GM21367 (cell line): ENCODE measurements at regions not wholly inside any gene's neighbourhood (a gene's known extent, or its start where the extent isn't known, plus 50 kb on each side); places are given as distances from the start of the nearest gene placed in this dataset.

ENCODE experiments used
- ATAC-seq: cut with Tn5 transposase; IDR thresholded peaks from one replicate; pipeline ENCODE4 v1.9.1; 2021; ENCODE audit not compliant: unreplicated experiment

DNA sequence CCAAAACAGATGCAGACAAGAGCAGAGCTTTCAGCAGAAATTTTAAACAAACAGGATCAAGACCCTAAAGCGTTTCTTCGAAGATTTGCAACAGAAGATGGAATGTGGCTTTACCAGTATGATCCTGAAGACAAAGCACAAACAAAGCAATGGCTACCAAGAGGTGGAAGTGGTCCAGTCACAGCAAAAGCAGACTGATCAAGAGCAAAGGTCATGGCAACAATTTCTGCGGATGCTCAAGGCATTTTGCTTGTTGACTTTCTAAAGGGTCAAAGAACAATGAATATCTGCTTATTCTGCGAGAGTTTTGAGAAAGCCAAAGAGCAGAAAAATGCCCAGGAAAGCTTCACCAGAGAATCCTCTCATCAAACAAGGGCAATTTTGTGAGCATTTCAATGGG, 130.4 kb downstream of the MBL2 start:
- no peak for ATAC-seq

DNA sequence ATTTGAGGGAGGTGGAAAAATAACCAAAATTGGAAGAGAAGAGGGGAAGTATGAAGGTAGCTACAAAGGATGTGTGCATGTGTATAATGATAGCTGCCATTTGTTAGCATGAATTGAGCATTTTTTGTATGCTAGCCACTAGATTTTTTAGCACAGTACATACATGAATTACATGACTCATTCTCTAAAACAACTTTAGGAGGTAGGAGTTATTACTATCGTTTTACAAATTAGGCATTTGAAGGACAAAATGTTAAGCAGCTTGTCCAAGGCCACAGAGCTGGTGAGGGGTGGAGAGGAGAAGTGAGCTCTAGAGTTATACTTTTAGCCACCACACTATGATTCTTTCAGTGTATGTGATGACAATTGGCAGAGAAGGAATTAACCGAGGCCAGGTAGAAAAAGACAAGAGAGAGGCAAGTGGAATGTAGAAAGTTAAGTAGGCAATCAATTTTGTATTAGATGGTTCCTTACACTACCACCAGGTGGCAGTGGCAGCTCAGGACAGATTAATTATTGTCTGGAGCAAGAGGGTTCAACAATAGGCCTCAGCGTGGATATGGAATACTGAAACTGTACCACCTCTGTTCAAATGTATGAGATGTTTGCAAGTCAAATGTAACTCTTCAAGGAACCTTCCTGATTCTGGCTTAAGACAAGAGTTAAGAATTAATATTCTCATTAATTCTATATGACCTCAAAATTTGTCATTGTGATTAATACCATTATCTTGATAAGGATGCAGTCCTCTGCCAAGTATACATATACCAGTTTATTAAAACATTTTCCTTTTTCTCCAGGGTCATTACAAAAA, 128.0 kb downstream of the MBL2 start:
- peak; percentile 65 for ATAC-seq

DNA sequence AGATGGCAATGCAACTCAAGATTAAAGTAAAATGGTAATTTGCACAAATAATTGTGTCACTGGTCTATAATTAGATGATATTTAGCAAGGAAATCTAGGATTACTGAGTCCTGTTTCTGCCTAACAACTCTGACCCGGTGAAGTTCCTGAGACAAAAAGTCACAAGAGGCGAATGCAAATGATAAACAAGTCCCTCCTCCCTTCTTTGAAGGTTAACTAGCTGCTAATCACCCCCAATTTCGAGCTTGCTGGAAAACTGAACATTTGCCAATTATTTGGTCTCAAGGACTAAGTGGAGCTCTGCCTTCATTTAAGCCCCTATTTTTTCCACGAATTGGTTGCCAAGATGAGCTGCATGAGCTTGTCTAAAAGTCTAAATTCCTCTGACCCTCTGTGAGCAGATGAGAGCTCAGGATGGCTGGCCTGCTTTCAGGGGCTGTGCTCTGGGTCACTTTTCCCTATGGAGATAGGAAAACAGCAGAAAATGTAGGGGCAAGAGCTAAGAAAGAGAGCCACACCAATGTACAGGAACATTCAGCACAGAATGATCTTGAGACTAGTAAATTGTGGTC, 127.3 kb downstream of the MBL2 start:
- ATAC-seq: no peak

DNA sequence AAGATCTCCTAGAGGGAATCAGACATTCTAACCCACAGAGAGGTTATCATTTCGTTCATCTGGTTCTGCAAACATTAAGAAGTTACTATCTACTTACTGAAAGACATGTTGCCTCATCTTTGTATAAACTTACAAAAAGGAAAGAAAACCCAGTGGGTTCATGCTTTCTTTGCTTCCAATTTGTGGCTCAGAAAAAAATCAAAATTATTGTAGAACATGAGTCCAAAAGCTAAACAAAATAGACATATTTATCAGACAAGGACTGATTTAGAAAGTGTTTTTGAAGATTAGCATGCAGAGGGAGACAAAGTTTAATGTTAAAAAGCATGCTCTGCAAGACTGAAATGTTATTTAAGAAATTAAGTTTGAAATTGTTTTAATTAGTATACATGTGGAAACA, 123.1 kb downstream of the MBL2 start:
- no peak for ATAC-seq

DNA sequence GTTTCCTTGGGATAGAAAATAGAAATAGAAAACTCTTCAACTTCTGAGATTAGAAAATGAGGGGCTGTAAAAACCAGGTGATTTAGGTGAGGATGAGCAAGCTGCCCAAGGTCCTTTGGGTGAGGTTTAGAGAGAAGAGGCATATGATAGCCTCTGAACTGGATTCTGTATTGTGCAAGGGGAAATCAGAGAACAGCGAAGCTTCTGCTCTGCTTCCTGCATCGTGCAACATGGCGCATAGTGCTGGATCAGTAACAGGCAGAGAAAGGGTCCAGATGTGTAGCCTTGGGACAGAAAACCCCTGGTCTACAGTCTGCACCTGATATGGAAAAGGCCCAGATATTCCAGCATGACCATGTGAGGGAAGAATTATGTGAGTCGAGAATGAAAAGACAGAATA, 121.7 kb downstream of the MBL2 start:
- no peak for ATAC-seq

DNA sequence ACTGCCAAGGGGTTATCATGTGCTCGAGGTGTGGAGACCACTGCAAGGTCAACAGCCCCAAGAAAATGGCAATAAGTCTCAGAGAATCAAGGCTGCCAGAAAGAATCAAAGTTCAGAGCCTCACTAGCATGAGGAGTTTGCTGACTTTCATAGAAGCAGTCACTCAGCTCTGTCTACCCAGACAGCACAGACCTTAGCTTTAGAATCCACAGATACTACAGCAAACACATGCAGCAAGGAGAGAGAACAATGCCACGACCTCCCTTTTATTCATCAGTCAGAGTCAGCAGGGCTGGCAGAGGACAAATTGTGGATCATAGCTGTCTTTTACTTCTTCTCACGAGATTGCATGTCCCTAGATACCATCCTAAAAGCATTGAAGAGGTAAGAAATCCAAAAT, 121.3 kb downstream of the MBL2 start:
- no peak for ATAC-seq

DNA sequence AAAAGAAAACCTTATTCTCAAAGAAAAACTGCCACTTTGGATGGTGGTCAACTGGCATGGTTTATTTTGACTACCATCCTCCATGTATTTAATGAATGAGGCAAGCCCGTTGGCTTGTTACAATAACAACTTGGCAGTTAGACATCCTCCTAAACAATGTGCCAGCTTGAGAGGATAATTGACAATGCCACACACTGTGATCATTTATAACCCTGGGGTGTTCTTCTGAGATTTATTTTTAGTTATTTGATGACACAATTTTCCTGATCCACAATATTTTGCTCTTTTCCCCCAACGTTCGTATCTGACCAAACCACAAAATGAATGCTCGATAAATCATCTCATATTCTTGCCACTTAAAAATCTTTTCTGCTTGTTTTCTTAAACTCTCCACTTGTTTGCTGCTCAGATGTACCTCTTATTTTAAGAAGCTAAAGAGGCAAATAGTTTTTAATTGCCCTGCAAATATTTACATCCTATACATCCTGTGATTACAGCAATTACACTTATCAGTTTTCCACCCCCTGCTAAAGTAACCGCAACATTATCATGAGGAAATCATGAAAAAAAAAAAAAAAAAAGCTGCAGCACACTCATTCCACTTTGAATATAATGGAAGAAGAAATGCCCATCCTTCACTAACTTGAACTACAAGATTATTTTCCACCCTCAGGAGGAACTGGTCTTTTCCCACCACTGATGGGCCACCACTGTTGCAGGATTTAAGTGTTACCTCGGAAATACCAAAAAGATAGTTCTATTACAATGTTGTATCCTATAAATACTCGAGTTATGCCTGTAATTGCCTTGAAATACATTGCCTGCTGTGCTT, 119.9 kb downstream of the MBL2 start:
- ATAC-seq: no peak

DNA sequence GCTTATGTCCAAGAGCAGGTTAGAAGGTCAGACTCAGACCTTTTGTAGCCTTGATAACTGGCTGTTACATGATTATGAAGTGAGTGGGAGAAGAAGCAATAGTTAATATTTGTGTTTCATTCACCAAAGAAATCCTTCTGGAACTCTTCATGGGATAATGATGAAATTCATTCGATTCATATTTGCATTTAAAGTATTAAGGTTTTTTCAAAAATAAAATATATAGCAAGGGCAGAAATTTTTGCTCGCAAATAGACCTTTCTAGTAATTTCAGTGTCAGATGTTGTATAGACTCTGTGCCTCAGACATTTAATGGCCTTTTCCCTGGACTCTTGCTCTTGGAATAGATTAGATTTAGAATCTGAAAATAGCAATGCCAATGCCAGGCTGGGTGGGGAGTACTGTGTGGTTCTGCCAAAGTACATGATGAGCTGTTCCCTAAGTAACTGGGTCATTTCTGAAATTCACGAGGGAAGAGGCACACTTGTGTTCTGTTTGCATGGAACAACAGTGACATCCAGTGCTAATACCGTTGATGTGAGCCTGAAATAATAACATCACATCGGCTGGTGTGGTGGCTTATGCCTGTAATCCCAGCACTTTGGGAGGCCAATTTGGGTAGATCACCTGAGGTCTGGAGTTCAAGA, 119.2 kb downstream of the MBL2 start:
- no peak for ATAC-seq

DNA sequence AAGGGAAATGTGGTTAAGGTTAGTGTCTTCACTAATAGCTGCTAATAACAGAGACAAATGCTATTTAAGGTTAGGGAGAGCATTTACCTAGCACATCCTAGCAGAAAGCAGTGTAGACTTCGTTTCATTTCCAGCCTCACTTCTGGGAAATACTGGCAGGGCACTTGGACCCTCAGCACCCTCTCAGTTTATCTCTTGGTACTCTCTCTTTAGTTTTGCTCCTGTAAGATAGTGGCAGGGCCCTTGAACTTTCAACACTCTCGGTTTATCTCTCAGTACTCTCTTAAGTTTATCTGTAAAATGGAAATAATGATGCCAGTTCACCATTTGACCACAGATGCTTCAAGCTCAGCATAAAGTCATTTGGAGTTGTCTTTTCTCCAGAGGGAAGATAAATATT, 118.4 kb downstream of the MBL2 start:
- no peak for ATAC-seq

DNA sequence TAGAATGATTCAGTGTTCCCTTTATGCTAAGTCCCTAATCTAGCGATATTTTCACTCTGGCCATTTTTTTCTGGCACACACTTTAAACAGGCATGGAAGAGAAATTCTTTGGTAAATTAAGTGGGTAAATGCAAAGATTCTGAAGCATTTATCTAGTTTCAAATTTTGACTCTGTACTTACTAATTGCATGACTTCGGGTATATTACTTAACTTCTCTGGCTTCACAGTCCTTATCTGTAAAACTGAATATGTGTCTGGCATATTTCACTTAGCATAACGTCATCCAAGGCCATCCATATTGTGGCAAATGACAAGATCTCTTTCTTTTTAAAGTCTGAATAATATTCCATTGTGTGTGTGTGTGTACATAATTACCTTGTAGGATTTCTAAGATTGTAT, 114.5 kb downstream of the MBL2 start:
- no peak for ATAC-seq

DNA sequence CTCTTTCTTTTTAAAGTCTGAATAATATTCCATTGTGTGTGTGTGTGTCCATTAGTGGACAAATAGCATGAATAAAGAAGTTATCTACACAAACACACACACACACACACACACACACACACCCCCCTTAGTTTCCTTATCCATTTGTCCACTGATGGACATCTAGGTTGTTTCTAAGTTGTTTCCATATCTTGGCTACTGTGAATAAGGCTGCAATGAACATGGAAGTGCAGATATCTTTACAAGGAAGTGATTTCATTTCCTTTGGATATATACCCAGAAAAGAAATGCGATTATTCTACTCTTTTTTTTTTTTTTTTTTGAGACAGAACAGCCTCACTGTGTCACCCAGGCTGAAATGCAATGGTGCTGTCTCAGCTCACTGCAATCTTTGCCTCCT, 113.5 kb downstream of the MBL2 start:
- ATAC-seq: no peak

DNA sequence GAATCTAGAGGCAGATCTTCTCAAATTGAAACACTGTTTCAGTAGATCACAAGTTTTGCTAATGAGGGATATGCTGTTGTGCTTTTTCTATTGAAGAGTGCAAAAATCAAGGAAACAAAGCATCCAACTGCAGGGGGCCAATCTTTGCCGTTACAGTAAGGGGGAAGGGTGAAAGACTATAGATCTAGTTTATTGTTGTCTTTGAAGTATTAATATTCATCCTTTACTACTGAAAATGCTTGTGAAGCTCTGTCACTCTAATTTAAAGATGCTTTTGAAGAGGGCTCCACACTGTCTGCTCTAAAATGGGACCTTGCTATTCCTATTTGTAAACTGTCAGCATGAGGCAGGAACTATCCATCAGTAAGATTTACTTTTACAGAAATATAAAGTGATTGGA, 110.3 kb downstream of the MBL2 start:
- ATAC-seq: no peak

DNA sequence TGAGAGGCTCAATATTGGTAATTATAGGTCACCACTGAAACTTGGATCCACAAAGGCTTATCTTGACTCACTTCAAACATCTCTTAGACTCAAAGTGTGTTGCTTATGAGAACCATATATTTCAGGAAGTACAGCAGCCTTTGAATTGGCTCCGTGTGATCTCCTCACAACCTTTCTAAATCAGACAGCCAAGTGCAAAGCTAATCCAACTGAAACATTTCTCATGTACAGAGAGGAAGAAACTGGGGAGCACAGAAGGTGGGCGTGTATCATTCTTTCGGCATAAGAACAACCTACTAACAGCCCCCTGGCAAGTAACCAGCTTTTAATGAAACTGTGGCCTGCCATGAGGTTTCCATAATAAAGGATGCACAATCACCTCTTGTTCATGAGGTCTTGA, 109.4 kb downstream of the MBL2 start:
- ATAC-seq: no peak

DNA sequence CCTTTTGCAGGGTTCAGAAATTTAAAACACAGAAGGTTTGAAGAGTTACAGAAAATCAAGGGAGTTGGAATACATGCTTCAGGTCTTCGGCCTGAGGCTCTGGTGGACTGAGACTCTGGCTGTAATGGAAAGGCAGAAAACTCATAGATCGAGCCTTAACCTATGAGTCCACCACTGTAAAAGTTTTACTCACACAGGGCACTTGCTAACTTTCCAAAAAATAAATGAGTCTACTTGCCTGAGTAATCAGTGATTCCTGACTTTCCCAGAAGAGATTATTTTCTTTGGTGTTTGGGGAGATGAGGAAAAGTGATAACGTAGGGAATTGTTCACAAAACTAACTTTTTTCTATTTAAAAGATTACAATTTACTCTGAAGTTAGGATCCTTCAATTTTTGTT, 108.0 kb downstream of the MBL2 start:
- ATAC-seq: no peak

DNA sequence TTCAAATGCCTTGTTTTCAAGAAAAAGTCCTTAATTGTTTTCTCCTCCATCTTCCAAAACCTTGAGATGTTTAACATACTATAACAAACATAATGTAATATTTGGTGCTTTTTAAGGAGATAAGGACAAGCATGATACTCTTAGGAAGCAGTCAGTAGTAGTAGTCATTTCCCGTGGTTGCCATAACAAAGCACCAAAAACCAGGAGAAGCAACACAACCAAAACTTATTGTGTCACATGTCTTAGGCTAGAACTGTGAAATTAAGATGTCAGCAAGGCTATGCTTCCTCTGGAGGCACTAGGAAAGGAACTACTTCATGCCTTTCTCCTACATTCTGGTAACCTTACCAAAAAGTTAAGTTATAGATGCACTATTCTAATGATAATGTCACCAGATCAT, 106.8 kb downstream of the MBL2 start:
- ATAC-seq: no peak

DNA sequence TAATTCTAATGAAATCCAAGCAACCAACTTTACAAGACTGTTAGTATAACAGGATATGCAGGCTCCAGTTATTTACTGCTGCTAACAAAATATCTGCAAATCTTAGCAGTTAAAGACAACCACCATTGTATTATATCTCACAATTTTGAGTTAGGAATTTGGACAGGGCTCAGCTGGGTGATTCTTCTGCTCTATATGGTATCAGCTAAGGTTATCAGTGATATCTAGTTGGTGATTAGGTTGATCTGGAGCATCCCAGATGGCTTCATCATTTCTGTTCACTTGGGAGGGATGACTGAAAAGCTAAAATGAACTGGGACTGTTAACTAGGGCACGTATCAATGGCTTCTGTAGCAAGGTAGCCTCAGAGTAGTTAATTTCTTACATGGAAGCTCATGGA, 105.7 kb downstream of the MBL2 start:
- ATAC-seq: no peak

DNA sequence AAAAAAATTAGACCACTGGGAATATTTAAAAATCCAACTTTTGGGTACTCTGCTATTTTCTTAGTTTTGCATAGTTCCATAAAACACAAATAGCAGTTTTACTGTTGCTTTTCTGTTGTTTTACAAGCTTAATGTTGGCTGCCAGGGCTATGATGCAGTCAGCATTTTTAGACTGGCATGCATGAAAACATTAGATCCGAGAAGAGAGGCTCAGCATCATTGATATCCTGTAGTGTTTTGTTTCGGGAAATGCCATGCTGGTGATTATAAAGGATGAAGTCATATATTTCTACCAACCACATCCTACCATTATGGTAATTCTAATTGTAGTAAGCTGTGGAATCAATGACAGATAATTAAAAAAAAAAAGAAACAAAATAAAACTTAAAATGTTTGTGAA, 104.6 kb downstream of the MBL2 start:
- no peak for ATAC-seq

DNA sequence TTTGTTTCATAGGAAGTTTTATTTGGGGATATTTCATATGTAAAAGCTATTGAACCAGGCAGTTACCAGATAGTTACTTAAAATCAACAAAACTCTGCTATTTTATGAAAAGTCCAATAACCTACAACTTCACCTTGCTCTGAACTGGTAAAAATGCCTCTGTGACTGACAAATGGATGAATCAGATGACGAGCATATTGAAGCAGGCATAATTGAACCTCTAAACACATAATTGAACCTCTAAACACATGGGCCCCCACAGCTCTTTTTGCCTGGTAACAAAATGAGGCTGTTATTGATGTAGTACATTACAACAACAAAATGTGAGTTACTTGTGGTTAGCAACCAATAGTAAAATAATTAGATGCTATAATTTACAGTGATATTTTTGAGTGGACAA, 99.7 kb downstream of the MBL2 start:
- ATAC-seq: no peak

DNA sequence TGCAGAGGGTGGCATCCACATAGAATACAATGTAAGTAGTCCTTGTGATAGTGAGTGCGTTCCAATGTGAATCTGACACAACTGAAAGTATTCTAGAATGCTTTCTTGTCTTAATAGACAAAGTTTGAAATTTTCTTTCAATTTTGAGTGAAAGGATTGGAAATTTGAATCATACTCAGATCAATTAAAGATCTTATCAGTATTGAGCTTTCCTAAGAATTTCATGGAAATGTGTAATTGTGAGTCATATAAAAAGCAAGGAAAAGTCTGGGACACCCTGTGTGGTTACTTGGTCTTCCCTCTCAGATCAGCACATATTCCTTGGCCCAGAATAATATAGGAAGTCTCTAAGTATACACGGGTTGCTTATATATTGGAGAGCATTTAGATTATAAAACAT, 99.1 kb downstream of the MBL2 start:
- ATAC-seq: no peak

DNA sequence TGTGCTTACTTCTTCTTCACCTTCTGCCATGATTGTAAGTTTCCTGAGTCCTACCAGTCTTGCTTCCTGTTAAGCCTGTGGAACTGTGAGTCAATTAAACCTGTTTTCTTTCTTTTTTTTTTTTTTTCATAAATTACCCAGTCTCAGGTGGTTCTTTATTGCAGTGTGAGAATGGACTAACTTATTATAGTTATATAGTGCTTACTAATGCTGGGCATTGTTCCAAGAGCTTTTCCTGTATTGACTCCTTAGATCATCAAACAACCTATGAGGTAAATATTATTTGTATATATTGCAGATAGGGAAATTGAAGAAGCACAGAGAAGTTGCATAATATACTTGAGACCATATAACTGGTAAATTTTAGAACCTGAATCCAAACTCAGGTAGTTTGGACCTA, 98.1 kb downstream of the MBL2 start:
- ATAC-seq: no peak

DNA sequence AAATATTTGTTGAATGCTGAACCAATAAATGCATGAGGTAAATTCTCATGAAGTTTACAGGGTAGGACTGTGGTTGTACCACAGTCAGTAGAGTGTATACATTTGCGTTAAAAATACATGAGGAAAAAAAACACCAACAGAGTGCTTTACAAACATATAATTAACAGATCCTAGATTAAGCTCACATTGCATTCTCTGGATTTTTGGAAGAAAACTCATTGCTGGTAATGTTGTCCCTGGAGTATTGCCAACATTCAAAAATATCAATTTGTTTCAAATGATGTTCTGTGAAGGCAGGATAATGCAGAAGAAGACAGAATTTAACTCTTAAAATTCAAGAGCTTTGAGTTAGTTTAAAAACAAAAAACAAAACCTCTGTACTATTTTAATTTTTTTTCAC, 95.5 kb downstream of the MBL2 start:
- ATAC-seq: no peak

DNA sequence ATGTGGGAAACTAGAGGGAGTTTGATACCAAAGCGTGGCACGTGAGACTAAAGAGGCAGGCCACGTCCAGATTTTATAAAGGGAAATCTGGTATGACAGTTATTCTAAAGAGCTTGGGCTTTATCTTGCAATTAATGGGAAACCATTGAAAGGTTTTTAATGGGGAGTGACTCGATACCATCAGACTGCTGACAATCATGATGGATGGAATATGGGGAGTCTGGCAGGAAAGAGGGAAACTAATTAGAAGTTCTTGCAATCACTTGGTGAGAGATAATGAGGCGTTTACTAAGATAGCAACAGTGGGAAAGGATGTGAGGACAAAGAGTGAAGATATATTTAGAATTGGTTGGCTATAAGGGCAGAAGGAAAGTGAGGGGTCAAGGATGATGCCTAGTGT, 94.0 kb downstream of the MBL2 start:
- ATAC-seq: no peak
